HUES48 (cell line): ENCODE measurements at regions not wholly inside any gene's neighbourhood (a gene's known extent, or its start where the extent isn't known, plus 50 kb on each side); places are given as distances from the start of the nearest gene placed in this dataset.

Source experiments
- H3K27ac ChIP-seq: one replicate; pipeline ENCODE4 v1.7.0; 2013; ENCODE audit warnings: low read depth, low read length, inconsistent platforms
- H3K27me3 ChIP-seq: 2 replicates; pipeline ENCODE4 v1.6.1; 2013; ENCODE audit warnings: mild to moderate bottlenecking, low read length; ENCODE audit not compliant: control insufficient read depth, insufficient read depth
- H3K36me3 ChIP-seq: 2 replicates; pipeline ENCODE4 v1.6.1; 2013; ENCODE audit warnings: low read length; ENCODE audit not compliant: control insufficient read depth, insufficient read depth
- H3K4me1 ChIP-seq: 2 replicates; pipeline ENCODE4 v1.6.1; 2013; ENCODE audit warnings: mild to moderate bottlenecking, low read length; ENCODE audit not compliant: control insufficient read depth, insufficient read depth
- H3K4me3 ChIP-seq: 2 replicates; pipeline ENCODE4 v1.5.1; 2013; ENCODE audit warnings: mild to moderate bottlenecking, low read depth, low read length
- H3K9ac ChIP-seq: 2 replicates; pipeline ENCODE4 v1.6.1; 2013; ENCODE audit warnings: mild to moderate bottlenecking, low read depth, low read length, moderate library complexity
- H3K9me3 ChIP-seq: 2 replicates; pipeline ENCODE4 v1.6.1; 2013; ENCODE audit warnings: low read length; ENCODE audit not compliant: control insufficient read depth, insufficient read depth

DNA sequence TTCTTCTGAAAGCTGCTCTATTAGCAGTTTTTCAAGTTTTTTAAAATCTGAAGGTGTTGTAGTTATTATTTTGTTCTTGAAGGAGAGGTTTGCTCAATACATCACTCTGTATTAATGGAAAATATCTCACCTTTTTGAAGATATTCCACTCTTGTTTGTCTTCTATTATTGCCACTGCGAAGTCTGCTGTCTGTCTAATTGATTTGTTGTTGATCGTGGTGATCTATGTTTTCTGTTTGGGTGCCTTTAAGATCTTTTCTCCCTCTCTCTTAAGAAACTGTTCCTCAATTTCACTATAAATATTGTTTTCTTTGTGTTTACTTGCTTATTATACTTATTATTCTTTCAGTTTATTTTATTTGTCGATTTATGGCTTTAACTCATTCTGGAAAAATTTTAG lies 64.9 kb upstream of the FZD8 start:
- H3K27ac ChIP-seq: no peak overlapping the region
- peaks cover 11% of the 10 kb centered on the region for H3K9me3 ChIP-seq
- H3K27me3 ChIP-seq: no peaks in the 10 kb centered on the region
- H3K4me3 ChIP-seq: no peak overlapping the region
- no peaks in the 10 kb centered on the region; the same call in none of the 2 replicates for H3K4me1 ChIP-seq
- no peaks in the 10 kb centered on the region for H3K36me3 ChIP-seq
- no peak overlapping the region for H3K9ac ChIP-seq

DNA sequence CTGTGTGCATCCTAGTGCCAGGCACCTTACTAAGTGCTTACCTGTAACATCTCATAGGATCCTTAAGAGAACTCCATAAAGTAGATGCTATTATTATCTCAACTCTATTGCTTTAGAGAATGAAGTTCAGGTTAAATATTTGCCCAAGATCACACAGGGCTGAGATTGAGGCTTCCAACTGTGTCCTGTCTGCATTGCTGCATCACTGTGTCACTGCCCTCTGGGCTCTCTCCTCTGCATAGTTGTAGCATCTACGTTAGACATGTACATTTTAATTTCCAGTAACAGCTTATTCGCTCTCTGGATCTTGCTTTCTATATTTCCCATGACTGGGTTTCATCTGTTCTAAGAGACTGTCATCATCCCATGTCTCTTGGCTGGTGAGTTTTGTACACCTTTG lies 63.6 kb upstream of the FZD8 start:
- Histone ChIP-seq H3K27me3 (no peaks in the 10 kb centered on the region), H3K36me3 (no peaks in the 10 kb centered on the region), H3K9me3 (peaks cover 11% of the 10 kb centered on the region), H3K4me3 (no peak overlapping the region), H3K27ac (no peak overlapping the region), H3K9ac (no peak overlapping the region), H3K4me1 (peaks cover 5% of the 10 kb centered on the region)

DNA sequence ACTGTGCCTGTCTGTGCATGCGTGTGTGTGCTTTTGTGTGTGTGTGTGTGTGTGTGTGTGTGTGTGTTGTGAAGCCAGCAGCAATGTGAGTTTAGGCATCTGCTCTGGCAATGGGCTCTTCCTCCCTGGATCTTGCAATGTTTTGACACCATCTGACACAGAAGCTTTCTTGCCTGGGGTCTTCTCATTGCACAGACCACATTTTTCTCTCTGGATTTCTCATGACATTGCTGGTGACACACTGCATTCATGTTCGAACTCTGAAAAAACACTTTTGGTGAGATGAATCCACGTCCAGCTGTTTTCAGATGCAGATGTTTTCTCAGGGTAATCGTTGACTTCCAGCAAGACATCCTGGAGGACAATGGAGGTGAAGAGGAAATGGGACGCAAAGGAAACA lies 63.0 kb upstream of the FZD8 start:
- H3K27me3 ChIP-seq: no peaks in the 10 kb centered on the region
- no peak overlapping the region for H3K9ac ChIP-seq
- no peak overlapping the region for H3K4me3 ChIP-seq
- no peaks in the 10 kb centered on the region for H3K36me3 ChIP-seq
- no peak overlapping the region for H3K27ac ChIP-seq
- peaks cover 10% of the 10 kb centered on the region for H3K4me1 ChIP-seq
- H3K9me3 ChIP-seq: peaks cover 11% of the 10 kb centered on the region

DNA sequence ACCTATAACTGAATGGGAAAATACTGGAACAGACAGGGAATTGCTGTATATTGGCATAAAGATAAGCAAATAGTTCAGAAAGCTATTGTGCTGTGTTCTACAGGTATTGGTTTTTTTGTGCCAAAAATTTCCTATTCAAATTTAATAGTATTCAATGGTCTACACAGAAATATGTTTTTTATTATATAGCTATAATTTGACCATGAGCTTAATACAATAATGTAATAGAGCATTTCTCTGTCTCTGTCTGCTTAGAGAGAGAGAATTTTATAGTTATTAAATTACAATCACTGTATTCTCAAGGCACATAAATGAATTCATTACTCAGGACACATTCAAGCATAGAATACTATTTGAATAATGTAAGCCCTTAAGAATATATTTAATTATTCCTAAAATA lies 62.3 kb upstream of the FZD8 start:
- Histone ChIP-seq H3K9ac (no peak overlapping the region), H3K27me3 (no peaks in the 10 kb centered on the region), H3K4me1 (peaks cover 17% of the 10 kb centered on the region), H3K27ac (no peak overlapping the region), H3K4me3 (no peak overlapping the region), H3K36me3 (no peaks in the 10 kb centered on the region), H3K9me3 (peaks cover 11% of the 10 kb centered on the region)

DNA sequence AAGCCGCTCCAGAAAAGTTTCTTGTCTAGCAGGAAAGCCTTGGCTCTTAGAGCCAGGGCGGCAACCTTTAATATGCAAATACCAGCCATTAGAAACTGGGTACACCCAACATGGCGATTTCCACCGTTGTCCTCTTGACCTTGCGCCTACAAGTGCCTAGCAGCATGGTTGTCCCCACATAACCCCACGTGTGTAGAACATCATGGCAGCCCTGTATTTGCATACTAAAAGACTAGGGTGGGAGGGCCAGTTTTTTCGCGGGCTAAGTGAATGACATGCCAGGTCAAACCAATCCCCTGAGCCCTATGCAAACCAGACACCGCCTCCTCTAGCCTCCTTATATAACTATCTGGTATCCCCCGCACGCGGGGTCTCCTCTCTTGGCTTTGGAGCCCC lies 58.4 kb upstream of the FZD8 start:
- Histone ChIP-seq H3K9me3 (no peaks in the 10 kb centered on the region), H3K27ac (no peak overlapping the region), H3K27me3 (0 out of 2 replicates have a peak, but pooled peaks cover 7% of the 10 kb centered on the region), H3K9ac (no peak overlapping the region), H3K4me1 (peaks cover 38% of the 10 kb centered on the region), H3K36me3 (no peaks in the 10 kb centered on the region), H3K4me3 (no peak overlapping the region)

DNA sequence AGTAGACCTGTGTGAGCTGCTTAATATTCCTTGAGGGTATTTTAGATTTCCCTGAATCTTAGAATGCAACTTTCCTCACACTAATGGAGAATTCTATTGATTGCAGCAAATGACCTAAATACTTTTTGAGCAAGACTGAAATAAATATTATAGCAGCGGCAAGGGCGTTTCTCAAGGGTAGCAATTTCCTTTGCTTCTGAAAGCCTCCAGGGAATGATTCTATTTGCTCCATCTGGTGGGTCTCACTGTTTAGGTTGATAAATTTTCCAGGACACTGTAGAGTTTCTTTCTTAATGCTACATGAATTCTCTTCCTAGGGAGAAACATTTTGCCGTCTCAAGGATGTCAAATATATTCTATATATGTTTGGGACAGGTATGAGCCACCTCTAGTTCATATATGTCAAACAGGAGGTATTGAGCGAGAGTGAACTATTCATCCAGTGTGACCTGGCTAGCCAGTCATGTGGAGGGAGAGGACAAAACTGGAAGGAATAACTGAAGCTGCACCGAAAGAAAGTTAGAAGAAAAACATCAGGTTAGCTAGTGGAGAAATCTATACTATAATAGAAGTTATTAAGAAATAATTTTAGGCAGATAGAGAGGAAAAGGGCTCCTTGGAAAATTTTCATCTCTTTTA lies 57.9 kb upstream of the FZD8 start:
- Histone ChIP-seq H3K9ac (no peak overlapping the region), H3K27me3 (0 out of 2 replicates have a peak, but pooled peaks cover 7% of the 10 kb centered on the region), H3K9me3 (no peaks in the 10 kb centered on the region), H3K4me3 (no peak overlapping the region), H3K27ac (no peak overlapping the region), H3K36me3 (no peaks in the 10 kb centered on the region), H3K4me1 (peaks cover 38% of the 10 kb centered on the region)

DNA sequence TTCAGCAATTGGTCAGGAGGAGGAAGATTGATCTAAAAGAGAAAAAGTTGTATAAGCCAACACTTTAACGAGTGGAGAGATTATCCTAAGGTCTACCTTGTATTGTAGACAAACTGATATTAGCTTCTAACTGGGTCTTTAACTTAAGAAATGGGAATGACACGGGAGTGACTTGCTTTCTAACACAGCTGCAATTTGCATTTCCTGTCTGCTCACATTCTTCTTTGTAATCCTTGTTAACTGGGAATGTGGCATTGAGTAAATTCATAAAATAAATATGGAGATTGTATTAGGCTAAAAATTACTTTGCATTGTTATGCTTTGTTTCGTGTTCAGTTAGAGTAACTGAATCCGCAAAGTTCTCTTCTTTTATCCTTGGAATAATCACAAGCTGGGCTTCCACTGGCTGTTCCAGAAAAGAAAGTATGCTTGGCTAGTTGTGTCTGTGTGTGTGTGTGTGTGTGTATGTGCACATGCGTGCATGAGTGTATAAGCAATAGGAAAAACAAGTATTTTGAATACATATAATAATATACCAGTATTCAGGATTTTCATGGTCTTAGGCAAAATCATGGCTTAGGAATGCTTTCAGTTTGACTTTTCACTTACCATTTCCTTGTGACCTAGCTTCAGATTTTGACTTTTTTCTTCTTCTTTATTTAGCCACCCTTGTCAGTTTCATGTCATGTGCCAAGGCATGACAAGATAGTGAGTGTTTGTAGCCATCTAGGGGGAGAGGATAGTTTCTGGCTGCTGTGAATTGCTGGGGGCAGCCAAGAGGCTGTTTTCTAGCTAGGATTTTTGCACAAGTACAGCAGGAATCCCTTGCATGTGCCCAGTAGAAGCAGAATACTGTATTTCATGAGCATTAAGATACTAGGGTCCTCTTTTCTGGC lies 54.5 kb upstream of the FZD8 start:
- Histone ChIP-seq H3K9ac (no peak overlapping the region), H3K4me3 (no peak overlapping the region), H3K9me3 (no peaks in the 10 kb centered on the region), H3K27ac (no peak overlapping the region), H3K4me1 (peaks cover 53% of the 10 kb centered on the region), H3K36me3 (no peaks in the 10 kb centered on the region), H3K27me3 (0 out of 2 replicates have a peak, but pooled peaks cover 7% of the 10 kb centered on the region)

DNA sequence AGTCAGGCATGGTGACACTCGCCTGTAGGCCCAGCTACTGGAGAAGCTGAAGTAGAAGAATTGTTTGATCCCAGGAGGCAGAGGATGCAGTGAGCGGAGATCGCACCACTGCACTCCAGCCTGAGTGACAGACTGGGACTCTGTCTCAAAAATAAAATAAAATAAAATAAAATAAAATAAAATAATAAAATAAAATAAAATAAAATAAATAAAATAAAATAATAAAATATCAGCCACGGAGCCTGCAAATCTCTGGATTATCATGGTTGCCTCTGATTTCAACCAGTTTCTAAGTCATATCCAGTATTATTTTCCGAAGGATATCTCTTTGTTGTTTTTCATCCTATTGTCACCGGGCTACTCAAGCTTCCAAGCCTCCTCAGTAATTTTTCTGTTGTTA lies 51.7 kb upstream of the FZD8 start:
- no peaks in the 10 kb centered on the region for H3K36me3 ChIP-seq
- peaks cover 54% of the 10 kb centered on the region for H3K4me1 ChIP-seq
- no peaks in the 10 kb centered on the region for H3K9me3 ChIP-seq
- no peak overlapping the region for H3K4me3 ChIP-seq
- H3K27me3 ChIP-seq: peaks cover 7% of the 10 kb centered on the region; the same call in 1 of the 2 replicates
- H3K27ac ChIP-seq: no peak overlapping the region
- H3K9ac ChIP-seq: no peak overlapping the region
